SK-N-SH treated with all-trans-retinoic acid at 6 μM for 48 hours (cell line): ENCODE measurements at regions not wholly inside any gene's neighbourhood (a gene's known extent, or its start where the extent isn't known, plus 50 kb on each side); places are given as distances from the start of the nearest gene placed in this dataset.

Experiments used
- ARNTL ChIP-seq: fragments of 450-650 bp; formaldehyde crosslinking; IDR thresholded peaks from 2 replicates; pipeline ENCODE4 v1.5.0; 2020; ENCODE audit warnings: low read depth, mild to moderate bottlenecking, moderate library complexity, borderline replicate concordance
- SNAI2 ChIP-seq: fragments of 250-450 bp; sonication (Bioruptor Pico); IDR thresholded peaks from 2 replicates; pipeline ENCODE4 v1.5.0; 2020; ENCODE audit warnings: mild to moderate bottlenecking, moderate library complexity
- ZFP30 ChIP-seq: fragments of 450-650 bp; formaldehyde crosslinking; IDR thresholded peaks from 2 replicates; pipeline ENCODE4 v1.5.0; 2022; ENCODE audit warnings: mild to moderate bottlenecking, moderate library complexity
- ZNF8 ChIP-seq: fragments of 450-650 bp; formaldehyde crosslinking; IDR thresholded peaks from 2 replicates; pipeline ENCODE4 v1.5.0; 2020; ENCODE audit warnings: mild to moderate bottlenecking, moderate library complexity
- TF ChIP-seq, protein P1 (sequence below): fragments of 250-450 bp; sonication (Bioruptor Pico); IDR thresholded peaks from 2 replicates; pipeline ENCODE4 v1.8.0; 2020; ENCODE audit warnings: mild to moderate bottlenecking, moderate library complexity, borderline replicate concordance
- TF ChIP-seq, protein P2 (sequence below): fragments of 250-450 bp; sonication (Bioruptor Pico); IDR thresholded peaks from 2 replicates; pipeline ENCODE4 v1.5.1; 2020; ENCODE audit warnings: low read depth, mild to moderate bottlenecking, moderate library complexity

DNA sequence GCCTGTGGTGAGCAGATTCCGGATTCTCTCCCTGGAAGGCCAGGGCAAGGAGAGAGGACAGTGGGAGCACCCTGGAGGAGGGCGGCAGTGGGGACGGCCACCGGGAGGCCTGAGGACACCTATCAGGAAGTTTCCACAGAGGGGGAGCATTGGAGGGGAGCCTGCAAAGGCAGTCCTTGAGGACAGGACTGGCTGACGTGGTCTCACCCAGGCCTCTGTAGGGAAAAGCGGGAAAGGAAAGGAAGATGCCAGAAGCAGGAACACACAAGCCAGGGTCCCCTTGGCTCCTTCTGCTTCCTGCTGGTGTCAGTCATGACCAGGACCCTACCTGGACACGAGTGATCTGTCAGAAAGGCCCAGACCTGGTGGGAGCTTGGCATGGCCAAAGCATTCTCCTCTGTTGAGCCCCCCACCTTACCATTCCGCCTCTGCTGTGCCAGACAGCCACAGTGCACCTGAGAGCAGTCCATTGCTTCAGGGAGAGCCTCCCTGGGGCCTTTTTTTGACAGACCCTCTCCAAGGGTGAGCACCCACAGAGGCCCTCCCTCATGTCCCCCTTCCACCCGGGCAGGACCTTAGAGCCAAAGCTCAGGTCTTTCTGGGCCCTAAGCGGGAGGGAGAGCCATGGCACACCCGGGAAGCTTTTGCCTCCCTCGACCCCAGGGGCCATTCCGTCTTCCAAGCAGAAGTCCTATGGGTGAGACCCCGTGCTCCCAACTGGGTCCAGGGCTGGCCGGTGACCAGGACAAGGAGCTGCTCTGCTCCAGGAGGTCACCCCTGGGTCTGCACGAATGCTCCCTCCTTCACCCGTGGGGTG lies 333.1 kb downstream of the DYSF start:
- TF ChIP-seq ARNTL (CRISPR knock-in tag) (no peak), SNAI2 (CRISPR knock-in tag) (no peak), ZNF8 (CRISPR knock-in tag) (no peak), ZFP30 (CRISPR knock-in tag) (no peak)
- TF ChIP-seq, protein P1, sequence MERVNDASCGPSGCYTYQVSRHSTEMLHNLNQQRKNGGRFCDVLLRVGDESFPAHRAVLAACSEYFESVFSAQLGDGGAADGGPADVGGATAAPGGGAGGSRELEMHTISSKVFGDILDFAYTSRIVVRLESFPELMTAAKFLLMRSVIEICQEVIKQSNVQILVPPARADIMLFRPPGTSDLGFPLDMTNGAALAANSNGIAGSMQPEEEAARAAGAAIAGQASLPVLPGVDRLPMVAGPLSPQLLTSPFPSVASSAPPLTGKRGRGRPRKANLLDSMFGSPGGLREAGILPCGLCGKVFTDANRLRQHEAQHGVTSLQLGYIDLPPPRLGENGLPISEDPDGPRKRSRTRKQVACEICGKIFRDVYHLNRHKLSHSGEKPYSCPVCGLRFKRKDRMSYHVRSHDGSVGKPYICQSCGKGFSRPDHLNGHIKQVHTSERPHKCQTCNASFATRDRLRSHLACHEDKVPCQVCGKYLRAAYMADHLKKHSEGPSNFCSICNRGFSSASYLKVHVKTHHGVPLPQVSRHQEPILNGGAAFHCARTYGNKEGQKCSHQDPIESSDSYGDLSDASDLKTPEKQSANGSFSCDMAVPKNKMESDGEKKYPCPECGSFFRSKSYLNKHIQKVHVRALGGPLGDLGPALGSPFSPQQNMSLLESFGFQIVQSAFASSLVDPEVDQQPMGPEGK (CRISPR knock-in tag), result no peak
- TF ChIP-seq, protein P2, sequence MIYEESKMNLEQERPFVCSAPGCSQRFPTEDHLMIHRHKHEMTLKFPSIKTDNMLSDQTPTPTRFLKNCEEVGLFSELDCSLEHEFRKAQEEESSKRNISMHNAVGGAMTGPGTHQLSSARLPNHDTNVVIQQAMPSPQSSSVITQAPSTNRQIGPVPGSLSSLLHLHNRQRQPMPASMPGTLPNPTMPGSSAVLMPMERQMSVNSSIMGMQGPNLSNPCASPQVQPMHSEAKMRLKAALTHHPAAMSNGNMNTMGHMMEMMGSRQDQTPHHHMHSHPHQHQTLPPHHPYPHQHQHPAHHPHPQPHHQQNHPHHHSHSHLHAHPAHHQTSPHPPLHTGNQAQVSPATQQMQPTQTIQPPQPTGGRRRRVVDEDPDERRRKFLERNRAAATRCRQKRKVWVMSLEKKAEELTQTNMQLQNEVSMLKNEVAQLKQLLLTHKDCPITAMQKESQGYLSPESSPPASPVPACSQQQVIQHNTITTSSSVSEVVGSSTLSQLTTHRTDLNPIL (CRISPR knock-in tag), result no peak
